MCF 10A (cell line): ENCODE measurements at regions not wholly inside any gene's neighbourhood (a gene's known extent, or its start where the extent isn't known, plus 50 kb on each side); places are given as distances from the start of the nearest gene placed in this dataset.

ENCODE experiments used
- BruUV-seq: library from RNA; stranded (reverse); fragments of 400-500 nt; replicated peaks from 2 replicates; lab custom pipeline; 2021; lab: Mats Ljungman, UMichigan
- CTCF ChIA-PET: fragments of 300-600 bp; sonication (Branson Sonifier 250); formaldehyde crosslinking; extraction: SDS; loops from one replicate; lab custom pipeline; 2021; ENCODE audit warnings: antibody characterized with exemption, inconsistent platforms; lab: Yijun Ruan, JAX
- POLR2A ChIA-PET: fragments of 300-600, 350-650 bp; sonication (Branson Sonifier 250); formaldehyde crosslinking; extraction: SDS; loops from one replicate; lab custom pipeline; 2020; ENCODE audit warnings: antibody characterized with exemption, inconsistent platforms; lab: Yijun Ruan, JAX
- DNase-seq: peaks from one replicate; pipeline ENCODE4 v3.0.0-alpha.2; 2018; ENCODE audit not compliant: unreplicated experiment
- H3K27ac Mint-ChIP-seq: one replicate; pipeline ENCODE4 v1.8.0; 2022; ENCODE audit warnings: mild to moderate bottlenecking, low read depth, mixed read lengths; ENCODE audit not compliant: unreplicated experiment
- H3K27me3 Mint-ChIP-seq: one replicate; pipeline ENCODE4 v1.8.0; 2022; ENCODE audit warnings: mixed read lengths; ENCODE audit not compliant: insufficient read depth, unreplicated experiment
- H3K36me3 Mint-ChIP-seq: one replicate; pipeline ENCODE4 v1.8.0; 2022; ENCODE audit warnings: mild to moderate bottlenecking, moderate library complexity, mixed read lengths; ENCODE audit not compliant: insufficient read depth, unreplicated experiment
- H3K4me1 Mint-ChIP-seq: one replicate; pipeline ENCODE4 v1.8.0; 2022; ENCODE audit warnings: mixed read lengths; ENCODE audit not compliant: insufficient read depth, unreplicated experiment
- H3K4me3 Mint-ChIP-seq: one replicate; pipeline ENCODE4 v1.8.0; 2022; ENCODE audit warnings: mild to moderate bottlenecking, moderate library complexity, mixed read lengths; ENCODE audit not compliant: unreplicated experiment
- H3K9me3 Mint-ChIP-seq: one replicate; pipeline ENCODE4 v1.8.0; 2022; ENCODE audit warnings: mixed read lengths; ENCODE audit not compliant: unreplicated experiment
- CTCF ChIP-seq: fragments of 200-600 bp; IDR thresholded peaks from one replicate; pipeline ENCODE4 v1.8.0; 2022; ENCODE audit warnings: antibody characterized with exemption, mild to moderate bottlenecking; ENCODE audit not compliant: unreplicated experiment
- intact Hi-C: fragments of 100-400 bp; cut with micrococcal nuclease; formaldehyde crosslinking; loops from 2 replicates; pipeline ENCODE4 v1.14.1; 2022

GRCh38 chr1:239924741-239925350 is 166.8 kb upstream of the FMN2 start:
- intact Hi-C loops = no loop called here
- no peaks in the 10 kb centered on the region for H3K36me3 Mint-ChIP-seq
- CTCF ChIA-PET = interaction anchor here (0.5 to 1.7 kb wide), 10 partner anchors 8 to 210 kb away, joined by 3 to 9 read pairs (median 3); no protein-coding TSS in a partner anchor
- no peaks in the 10 kb centered on the region for H3K4me1 Mint-ChIP-seq
- DNase-seq = no peak
- no peak for TF ChIP-seq CTCF
- peaks cover 7% of the 10 kb centered on the region for H3K9me3 Mint-ChIP-seq
- no peak overlapping the region for H3K27ac Mint-ChIP-seq
- no peak overlapping the region for H3K4me3 Mint-ChIP-seq
- H3K27me3 Mint-ChIP-seq = no peaks in the 10 kb centered on the region
- BruUV-seq = no TSS peak
- POLR2A ChIA-PET = interaction anchor here (0.6 to 1.2 kb wide), 3 partner anchors 14 to 171 kb away, joined by 3 to 4 read pairs (median 3); no protein-coding TSS in a partner anchor

GRCh38 chr1:239926184-239926583 is 165.5 kb upstream of the FMN2 start:
- Mint-ChIP-seq H3K36me3 (no peaks in the 10 kb centered on the region), H3K27me3 (no peaks in the 10 kb centered on the region), H3K4me3 (no peak overlapping the region), H3K9me3 (no peaks in the 10 kb centered on the region), H3K27ac (no peak overlapping the region), H3K4me1 (peaks cover 9% of the 10 kb centered on the region)
- intact Hi-C loops = no loop called here
- TF ChIP-seq CTCF = no peak
- DNase-seq = no peak
- no TSS peak for BruUV-seq
- POLR2A ChIA-PET = interaction anchor here (0.6 to 2.7 kb wide), 3 partner anchors 13 to 22 kb away, joined by 3 to 8 read pairs (median 3); no protein-coding TSS in a partner anchor
- CTCF ChIA-PET = no interaction called here

- no peak for DNase-seq
- POLR2A ChIA-PET = interaction anchor here (0.6 to 1.5 kb wide), 4 partner anchors 11 to 1853 kb away, joined by 3 to 4 read pairs (median 3); no protein-coding TSS in a partner anchor
- no peaks in the 10 kb centered on the region for H3K36me3 Mint-ChIP-seq
- H3K9me3 Mint-ChIP-seq = no peaks in the 10 kb centered on the region
- H3K4me1 Mint-ChIP-seq = peaks cover 10% of the 10 kb centered on the region
- H3K27me3 Mint-ChIP-seq = no peaks in the 10 kb centered on the region
- intact Hi-C loops = no loop called here
- TF ChIP-seq CTCF = no peak
- CTCF ChIA-PET = interaction anchor here (0.6 to 1.9 kb wide), 7 partner anchors 17 to 747 kb away, joined by 3 to 10 read pairs (median 3); no protein-coding TSS in a partner anchor
- no TSS peak for BruUV-seq
- no peak overlapping the region for H3K27ac Mint-ChIP-seq
- H3K4me3 Mint-ChIP-seq = no peak overlapping the region
These were observed 162.4 kb upstream of the FMN2 start for GRCh38 chr1:239929317-239929716.

- BruUV-seq = no TSS peak
- intact Hi-C loops = no loop called here
- DNase-seq = peak; percentile 61
- Mint-ChIP-seq H3K27me3 (no peaks in the 10 kb centered on the region), H3K27ac (no peak overlapping the region), H3K4me3 (no peak overlapping the region), H3K9me3 (no peaks in the 10 kb centered on the region), H3K4me1 (peaks cover 10% of the 10 kb centered on the region), H3K36me3 (no peaks in the 10 kb centered on the region)
- CTCF ChIA-PET = interaction anchor here (0.6 to 3.4 kb wide), 12 partner anchors 8 to 1431 kb away, joined by 3 to 37 read pairs (median 4); partner anchors contain the start of gene CHRM3
- POLR2A ChIA-PET = interaction anchor here (0.5 to 1.1 kb wide), 5 partner anchors 12 to 822 kb away, joined by 3 to 5 read pairs (median 3); no protein-coding TSS in a partner anchor
- no peak for TF ChIP-seq CTCF
These were observed 160.9 kb upstream of the FMN2 start for GRCh38 chr1:239930686-239931262.
